PC-3 (cell line): ENCODE measurements at regions not wholly inside any gene's neighbourhood (a gene's known extent, or its start where the extent isn't known, plus 50 kb on each side); places are given as distances from the start of the nearest gene placed in this dataset.

ENCODE experiments used
- ATAC-seq: fragments of 200-7000 bp; cut with Tn5 transposase; 2 replicates; pipeline ENCODE4 v1.9.1; 2020; ENCODE audit warnings: mild to moderate bottlenecking, moderate library complexity
- BruUV-seq: library from RNA; stranded (reverse); fragments of 400-500 nt; replicated peaks from 2 replicates; lab custom pipeline; 2021; lab: Mats Ljungman, UMichigan
- CTCF ChIA-PET: fragments of 300-600 bp; sonication (Branson Sonifier 250); formaldehyde crosslinking; loops from one replicate; lab custom pipeline; 2022; ENCODE audit warnings: antibody characterized with exemption; lab: Charles Lee
- POLR2A ChIA-PET: fragments of 300-600 bp; sonication (Branson Sonifier 250); formaldehyde crosslinking; loops from one replicate; lab custom pipeline; 2022; ENCODE audit warnings: antibody characterized with exemption; ENCODE audit not compliant: unreplicated experiment; lab: Charles Lee
- DNase-seq: peaks from one replicate; pipeline ENCODE4 v3.0.0-alpha.2; 2015
- H2AFZ ChIP-seq: fragments of 300-600 bp; sonication (generic); 2 replicates; pipeline ENCODE4 v1.6.0; 2016; ENCODE audit warnings: antibody characterized with exemption, low read length
- H3F3A ChIP-seq: fragments of 300-600 bp; sonication (generic); one replicate; pipeline ENCODE4 v1.6.0; 2017; ENCODE audit warnings: antibody characterized with exemption, low read length, control low read depth, mild to moderate bottlenecking; ENCODE audit not compliant: unreplicated experiment
- H3K27ac ChIP-seq: fragments of 300-600 bp; sonication (generic); 2 replicates; pipeline ENCODE4 v1.5.1; 2016; ENCODE audit warnings: mild to moderate bottlenecking, low read length
- H3K27me3 ChIP-seq: fragments of 300-600 bp; sonication (generic); 2 replicates; pipeline ENCODE4 v1.6.1; 2016; ENCODE audit warnings: low read length, mixed read lengths
- H3K36me3 ChIP-seq: fragments of 300-600 bp; sonication (generic); 2 replicates; pipeline ENCODE4 v1.6.1; 2016; ENCODE audit warnings: low read depth, mixed run types, low read length, mixed read lengths
- H3K4me1 ChIP-seq: fragments of 300-600 bp; sonication (generic); 2 replicates; pipeline ENCODE4 v1.5.1; 2016; ENCODE audit warnings: low read length; ENCODE audit not compliant: insufficient read depth
- H3K4me2 ChIP-seq: fragments of 300-600 bp; sonication (generic); 2 replicates; pipeline ENCODE4 v1.6.0; 2016; ENCODE audit warnings: low read length
- H3K4me3 ChIP-seq: fragments of 300-600 bp; sonication (generic); 2 replicates; pipeline ENCODE4 v1.5.1; 2016; ENCODE audit warnings: mild to moderate bottlenecking, low read length, mixed read lengths
- H3K79me2 ChIP-seq: fragments of 300-600 bp; sonication (generic); 2 replicates; pipeline ENCODE4 v1.6.1; 2017; ENCODE audit warnings: low read length, mixed read lengths
- H3K9ac ChIP-seq: fragments of 300-600 bp; sonication (generic); 2 replicates; pipeline ENCODE4 v1.6.0; 2016; ENCODE audit warnings: mild to moderate bottlenecking, low read length
- H3K9me2 ChIP-seq: fragments of 300-600 bp; sonication (generic); replicated peaks from 2 replicates; pipeline ENCODE4 v1.6.1; 2016; ENCODE audit warnings: mixed run types, low read length, mixed read lengths
- H3K9me3 ChIP-seq: fragments of 300-600 bp; sonication (generic); 2 replicates; pipeline ENCODE4 v1.6.1; 2016; ENCODE audit warnings: low read length, mixed read lengths
- H4K20me1 ChIP-seq: fragments of 300-600 bp; sonication (generic); 2 replicates; pipeline ENCODE4 v1.6.1; 2016; ENCODE audit warnings: low read length, mixed read lengths
- EZH2 ChIP-seq: fragments of 300-600 bp; sonication (generic); IDR thresholded peaks from one replicate; pipeline ENCODE4 v1.6.1; 2017; ENCODE audit warnings: antibody characterized with exemption, mild to moderate bottlenecking, low read length; ENCODE audit not compliant: unreplicated experiment
- EZH2phosphoT487 ChIP-seq: fragments of 300-600 bp; sonication (generic); IDR thresholded peaks from 2 replicates; pipeline ENCODE4 v1.6.1; 2018; ENCODE audit warnings: mild to moderate bottlenecking, antibody characterized with exemption, low read length, borderline replicate concordance
- intact Hi-C: fragments of 100-400 bp; cut with micrococcal nuclease; formaldehyde crosslinking; loops from 2 replicates; pipeline ENCODE4 v1.9.0; 2023
- TF ChIP-seq, protein P1 (sequence below): fragments of 300-600 bp; sonication (generic); conservative IDR thresholded peaks from 2 replicates; pipeline ENCODE4 v1.5.1; 2017; ENCODE audit warnings: antibody characterized with exemption, low read depth, mild to moderate bottlenecking, low read length

DNA sequence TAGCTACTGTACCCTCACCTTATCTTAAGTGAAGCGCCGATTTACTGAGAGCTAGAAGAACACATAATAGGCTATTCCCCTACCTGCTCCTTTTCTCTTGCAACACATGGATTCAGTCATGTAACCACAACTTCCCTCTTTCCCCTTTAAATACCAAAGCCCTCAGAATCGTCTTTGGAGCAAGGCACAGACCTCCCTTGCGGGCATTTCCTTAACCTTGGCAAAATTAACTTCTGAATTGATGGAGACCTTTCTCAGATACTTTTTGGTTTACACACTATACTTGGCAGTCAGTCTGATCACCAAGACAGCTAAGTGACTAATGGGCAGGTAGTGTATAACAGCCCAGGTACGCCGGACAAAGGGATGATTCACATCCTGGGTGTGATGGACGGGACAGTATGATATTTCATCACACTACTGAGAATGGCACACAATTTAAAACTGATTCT is 72.7 kb upstream of the SEC61G start:
- BruUV-seq: no TSS peak
- Histone ChIP-seq H3K9ac (peak overlapping the region; percentile 90), H3K9me3 (no peaks in the 10 kb centered on the region), H2AFZ (no peak overlapping the region), H3K36me3 (peaks cover 10% of the 10 kb centered on the region; the same call in 1 of the 2 replicates), H4K20me1 (no peaks in the 10 kb centered on the region), H3K27ac (peak overlapping the region; percentile 100), H3K27me3 (no peaks in the 10 kb centered on the region), H3K4me3 (peak overlapping the region; percentile 60), H3K4me2 (peak overlapping the region; percentile 91), H3K9me2 (no peaks in the 10 kb centered on the region), H3F3A (peaks cover 5% of the 10 kb centered on the region), H3K79me2 (no peaks in the 10 kb centered on the region), H3K4me1 (peaks cover 31% of the 10 kb centered on the region)
- TF ChIP-seq, protein P1, sequence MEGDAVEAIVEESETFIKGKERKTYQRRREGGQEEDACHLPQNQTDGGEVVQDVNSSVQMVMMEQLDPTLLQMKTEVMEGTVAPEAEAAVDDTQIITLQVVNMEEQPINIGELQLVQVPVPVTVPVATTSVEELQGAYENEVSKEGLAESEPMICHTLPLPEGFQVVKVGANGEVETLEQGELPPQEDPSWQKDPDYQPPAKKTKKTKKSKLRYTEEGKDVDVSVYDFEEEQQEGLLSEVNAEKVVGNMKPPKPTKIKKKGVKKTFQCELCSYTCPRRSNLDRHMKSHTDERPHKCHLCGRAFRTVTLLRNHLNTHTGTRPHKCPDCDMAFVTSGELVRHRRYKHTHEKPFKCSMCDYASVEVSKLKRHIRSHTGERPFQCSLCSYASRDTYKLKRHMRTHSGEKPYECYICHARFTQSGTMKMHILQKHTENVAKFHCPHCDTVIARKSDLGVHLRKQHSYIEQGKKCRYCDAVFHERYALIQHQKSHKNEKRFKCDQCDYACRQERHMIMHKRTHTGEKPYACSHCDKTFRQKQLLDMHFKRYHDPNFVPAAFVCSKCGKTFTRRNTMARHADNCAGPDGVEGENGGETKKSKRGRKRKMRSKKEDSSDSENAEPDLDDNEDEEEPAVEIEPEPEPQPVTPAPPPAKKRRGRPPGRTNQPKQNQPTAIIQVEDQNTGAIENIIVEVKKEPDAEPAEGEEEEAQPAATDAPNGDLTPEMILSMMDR: no peak
- TF ChIP-seq EZH2phosphoT487: no peak
- no peak for TF ChIP-seq EZH2
- intact Hi-C loops: loop anchor here (2.0 to 5.0 kb wide), 4 partner anchors 43 to 301 kb away; no protein-coding TSS in a partner anchor
- ChIA-PET POLR2A (interaction anchor here (0.5 to 1.0 kb wide), 3 partner anchors 72 to 550 kb away, joined by 3 to 6 read pairs (median 3); partner anchors contain the start of gene SEC61G), CTCF (interaction anchor here (0.9 to 1.1 kb wide), 2 partner anchors 43 to 424 kb away, joined by 3 to 5 read pairs; no protein-coding TSS in a partner anchor)
- DNase-seq (peak; percentile 95), ATAC-seq (peak; percentile 87)

DNA sequence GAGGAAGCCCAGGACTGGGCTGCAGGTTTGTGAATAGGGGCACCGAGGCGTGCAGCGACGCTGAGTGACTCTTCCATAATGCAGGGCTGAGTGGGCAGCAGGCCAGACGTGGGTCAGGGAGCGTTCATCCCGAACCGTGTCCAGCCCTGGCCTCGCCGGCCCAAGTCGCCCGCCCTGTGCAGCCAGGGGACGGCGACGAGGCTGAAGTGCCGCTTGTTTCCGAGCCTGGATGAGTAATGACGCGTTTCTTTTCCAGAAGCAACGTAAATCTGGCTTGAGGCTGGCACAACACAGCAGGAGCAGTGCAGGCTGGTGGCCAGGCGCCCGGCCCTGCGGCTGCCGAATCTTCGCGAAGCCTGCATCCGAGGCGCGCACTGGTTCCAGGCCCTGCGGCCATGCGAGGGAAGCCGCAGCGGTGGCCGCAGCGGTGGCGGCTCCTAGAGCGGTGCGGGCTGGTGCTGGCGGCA is 74.0 kb upstream of the SEC61G start:
- POLR2A ChIA-PET: no interaction called here

More for the DNA sequence above, 74.0 kb upstream of the SEC61G start:
- Histone ChIP-seq H3K9me3 (no peaks in the 10 kb centered on the region), H4K20me1 (no peaks in the 10 kb centered on the region), H3F3A (peaks cover 5% of the 10 kb centered on the region), H3K4me2 (no peak overlapping the region), H3K79me2 (no peaks in the 10 kb centered on the region), H2AFZ (no peak overlapping the region), H3K27ac (peak overlapping the region; percentile 100), H3K4me1 (peaks cover 42% of the 10 kb centered on the region), H3K4me3 (no peak overlapping the region), H3K36me3 (peaks cover 10% of the 10 kb centered on the region; the same call in 1 of the 2 replicates), H3K9me2 (no peaks in the 10 kb centered on the region), H3K27me3 (no peaks in the 10 kb centered on the region), H3K9ac (no peak overlapping the region)
- intact Hi-C loops: loop anchor here (5.0 kb wide), 2 partner anchors 154 to 239 kb away; no protein-coding TSS in a partner anchor
- ATAC-seq (no peak), DNase-seq (no peak)
- TF ChIP-seq EZH2: no peak
- TF ChIP-seq EZH2phosphoT487: no peak
- TF ChIP-seq, protein P1: no peak
- CTCF ChIA-PET: no interaction called here
- BruUV-seq: no TSS peak
